Uterus (tissue), 2 donors: ENCODE measurements at regions not wholly inside any gene's neighbourhood (a gene's known extent, or its start where the extent isn't known, plus 50 kb on each side); places are given as distances from the start of the nearest gene placed in this dataset.

ENCODE experiments used
- CTCF ChIP-seq, 4 experiments: fragments of 200-600 bp in 2 of 4; fragments of 450-650 bp in 2 of 4; sonication (generic) in 2 of 4; IDR thresholded peaks; one replicate each; pipeline ENCODE4 v1.5.1; 2016 to 2019; ENCODE audit warnings: antibody characterized with exemption in 4 of 4, mild to moderate bottlenecking in 2 of 4, moderate library complexity in 1 of 4
- POLR2A ChIP-seq, 2 donors: fragments of 450-650 bp; IDR thresholded peaks; one replicate each; pipeline ENCODE4 v1.6.1; 2016; ENCODE audit warnings: antibody characterized with exemption in 2 of 2, mild to moderate bottlenecking in 1 of 2, moderate library complexity in 1 of 2

DNA sequence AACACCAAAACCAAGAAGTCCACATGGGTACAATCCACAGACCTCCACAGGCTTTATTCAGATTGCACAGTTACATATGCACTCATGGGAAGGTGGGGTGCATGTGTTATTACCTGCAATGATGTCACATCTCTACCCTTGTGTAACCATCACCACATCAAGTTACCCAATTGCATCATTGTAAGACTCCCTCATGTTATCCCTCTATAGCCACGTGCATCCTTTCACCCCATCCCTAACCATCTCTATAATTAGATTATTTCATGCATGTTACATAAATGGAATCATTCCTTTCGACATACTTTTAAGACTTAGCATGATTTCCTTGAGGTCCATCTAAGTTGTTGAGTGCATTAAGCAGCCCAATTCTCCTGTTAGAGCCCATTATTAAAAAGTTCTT lies 408.2 kb upstream of the C16orf82 start:
- TF ChIP-seq CTCF (IDR thresholded peaks at IDR 0.05) (no peak), POLR2A (IDR thresholded peaks at IDR 0.05) (no peak)
